Karpas-422 (cell line): ENCODE measurements at regions not wholly inside any gene's neighbourhood (a gene's known extent, or its start where the extent isn't known, plus 50 kb on each side); places are given as distances from the start of the nearest gene placed in this dataset.
"Not testable (repeated sequence)": the region's sequence is repeated elsewhere in the genome, so short reads cannot be mapped to it uniquely, and the experiment has no call there.

Experiments
- DNase-seq: peaks from one replicate; pipeline ENCODE4 v3.0.0-alpha.2; 2015
- H2AFZ ChIP-seq: fragments of 200-600 bp; sonication (generic); 2 replicates; pipeline ENCODE4 v1.6.1; 2014; ENCODE audit warnings: antibody characterized with exemption, low read length, mixed read lengths
- H3K27ac ChIP-seq: fragments of 200-600 bp; sonication (generic); 2 replicates; pipeline ENCODE4 v1.5.1; 2014; ENCODE audit warnings: mild to moderate bottlenecking, low read length, moderate library complexity
- H3K27me3 ChIP-seq: fragments of 200-600 bp; sonication (generic); 2 replicates; pipeline ENCODE4 v1.6.1; 2014; ENCODE audit warnings: low read length, mixed read lengths
- H3K36me3 ChIP-seq: fragments of 200-600 bp; sonication (generic); 2 replicates; pipeline ENCODE4 v1.6.1; 2014; ENCODE audit warnings: low read length, mixed read lengths; ENCODE audit not compliant: insufficient read depth
- H3K4me1 ChIP-seq: fragments of 200-600 bp; sonication (generic); 2 replicates; pipeline ENCODE4 v1.6.1; 2014; ENCODE audit warnings: mild to moderate bottlenecking, low read length, mixed read lengths
- H3K4me2 ChIP-seq: fragments of 200-600 bp; sonication (generic); 2 replicates; pipeline ENCODE4 v1.6.1; 2014; ENCODE audit warnings: low read length, low read depth, mild to moderate bottlenecking; ENCODE audit not compliant: poor library complexity, severe bottlenecking
- H3K4me3 ChIP-seq: fragments of 200-600 bp; sonication (generic); 2 replicates; pipeline ENCODE4 v1.5.1; 2014; ENCODE audit warnings: mild to moderate bottlenecking, antibody characterized with exemption, low read length, mixed read lengths
- H3K79me2 ChIP-seq: fragments of 200-600 bp; sonication (generic); 2 replicates; pipeline ENCODE4 v1.6.1; 2014; ENCODE audit warnings: mild to moderate bottlenecking, low read length, mixed read lengths
- H3K9ac ChIP-seq: fragments of 200-600 bp; sonication (generic); 2 replicates; pipeline ENCODE4 v1.6.0; 2014; ENCODE audit warnings: low read length
- H3K9me2 ChIP-seq: fragments of 200-600 bp; sonication (generic), shearing (Covaris generic); replicated peaks from 2 replicates; pipeline ENCODE4 v1.6.0; 2014; ENCODE audit warnings: mild to moderate bottlenecking, low read length, moderate library complexity; ENCODE audit not compliant: insufficient read depth
- H3K9me3 ChIP-seq: fragments of 300-700, 200-600 bp; sonication (generic); 2 replicates; pipeline ENCODE4 v1.6.1; 2014; ENCODE audit warnings: low read length, mixed read lengths
- H4K20me1 ChIP-seq: fragments of 200-600 bp; sonication (generic); 2 replicates; pipeline ENCODE4 v1.6.1; 2014; ENCODE audit warnings: mild to moderate bottlenecking, antibody characterized with exemption, low read length, low read depth; ENCODE audit not compliant: insufficient read depth

- no peak overlapping the region for H3K27ac ChIP-seq
- no peak overlapping the region for H3K4me2 ChIP-seq
- H4K20me1 ChIP-seq: no peaks in the 10 kb centered on the region
- H3K36me3 ChIP-seq: no peaks in the 10 kb centered on the region
- H3K9me2 ChIP-seq: no peaks in the 10 kb centered on the region
- no peak overlapping the region for H3K9ac ChIP-seq
- H2AFZ ChIP-seq: no peak overlapping the region
- no peaks in the 10 kb centered on the region for H3K27me3 ChIP-seq
- H3K4me1 ChIP-seq: no peaks in the 10 kb centered on the region
- H3K9me3 ChIP-seq: no peaks in the 10 kb centered on the region
- no peaks in the 10 kb centered on the region for H3K79me2 ChIP-seq
- no peak overlapping the region for H3K4me3 ChIP-seq
- DNase-seq: peak; percentile 54
Measured at GRCh38 chr4:115537387-115537786, 424.0 kb upstream of the NDST4 start.

GRCh38 chr4:115529126-115529525, 415.7 kb upstream of the NDST4 start:
- Histone ChIP-seq H3K36me3 (no peaks in the 10 kb centered on the region), H4K20me1 (no peaks in the 10 kb centered on the region), H3K9me3 (no peaks in the 10 kb centered on the region), H3K4me2 (no peak overlapping the region), H3K9me2 (no peaks in the 10 kb centered on the region), H3K27ac (no peak overlapping the region), H2AFZ (no peak overlapping the region), H3K27me3 (no peaks in the 10 kb centered on the region), H3K9ac (no peak overlapping the region), H3K79me2 (no peaks in the 10 kb centered on the region), H3K4me1 (no peaks in the 10 kb centered on the region), H3K4me3 (no peak overlapping the region)
- DNase-seq: no peak

- not testable (repeated sequence) for H2AFZ ChIP-seq, DNase-seq, H3K4me1 ChIP-seq, H3K36me3 ChIP-seq, H4K20me1 ChIP-seq, H3K4me2 ChIP-seq, H3K27ac ChIP-seq, H3K9me3 ChIP-seq, H3K9me2 ChIP-seq, H3K9ac ChIP-seq, H3K79me2 ChIP-seq, H3K27me3 ChIP-seq, H3K4me3 ChIP-seq
Measured at GRCh38 chr4:115519476-115519875, 406.1 kb upstream of the NDST4 start.

GRCh38 chr4:115515772-115516171, 402.4 kb upstream of the NDST4 start:
- H3K4me3 ChIP-seq: no peak overlapping the region
- no peak overlapping the region for H3K9ac ChIP-seq
- H3K9me2 ChIP-seq: no peaks in the 10 kb centered on the region
- H3K79me2 ChIP-seq: no peaks in the 10 kb centered on the region
- no peak overlapping the region for H2AFZ ChIP-seq
- DNase-seq: no peak
- no peaks in the 10 kb centered on the region for H3K36me3 ChIP-seq
- H4K20me1 ChIP-seq: no peaks in the 10 kb centered on the region
- H3K27ac ChIP-seq: no peak overlapping the region
- no peak overlapping the region for H3K4me2 ChIP-seq
- no peaks in the 10 kb centered on the region for H3K9me3 ChIP-seq
- H3K27me3 ChIP-seq: no peaks in the 10 kb centered on the region
- peaks cover 8% of the 10 kb centered on the region for H3K4me1 ChIP-seq

- Histone ChIP-seq H3K9ac (no peak overlapping the region), H3K27ac (no peak overlapping the region), H4K20me1 (no peaks in the 10 kb centered on the region), H3K27me3 (no peaks in the 10 kb centered on the region), H3K36me3 (no peaks in the 10 kb centered on the region), H3K4me1 (peaks cover 8% of the 10 kb centered on the region), H3K9me2 (no peaks in the 10 kb centered on the region), H2AFZ (no peak overlapping the region), H3K9me3 (no peaks in the 10 kb centered on the region), H3K4me2 (no peak overlapping the region), H3K79me2 (no peaks in the 10 kb centered on the region), H3K4me3 (no peak overlapping the region)
- DNase-seq: no peak
Measured at GRCh38 chr4:115515366-115515765, 401.9 kb upstream of the NDST4 start.

GRCh38 chr4:115514675-115515074, 401.3 kb upstream of the NDST4 start:
- H3K9me3 ChIP-seq: no peaks in the 10 kb centered on the region
- H3K27ac ChIP-seq: no peak overlapping the region
- no peak overlapping the region for H2AFZ ChIP-seq
- peak; percentile 47 for DNase-seq
- H3K36me3 ChIP-seq: no peaks in the 10 kb centered on the region
- H3K4me3 ChIP-seq: no peak overlapping the region
- peaks cover 8% of the 10 kb centered on the region for H3K4me1 ChIP-seq
- H3K79me2 ChIP-seq: no peaks in the 10 kb centered on the region
- H3K9me2 ChIP-seq: no peaks in the 10 kb centered on the region
- H3K9ac ChIP-seq: no peak overlapping the region
- H3K4me2 ChIP-seq: no peak overlapping the region
- H4K20me1 ChIP-seq: no peaks in the 10 kb centered on the region
- H3K27me3 ChIP-seq: no peaks in the 10 kb centered on the region

GRCh38 chr4:115505326-115505725, 391.9 kb upstream of the NDST4 start:
- Histone ChIP-seq H4K20me1 (no peaks in the 10 kb centered on the region), H3K4me3 (no peak overlapping the region)

GRCh38 chr4:115501656-115502055, 388.2 kb upstream of the NDST4 start:
- no peaks in the 10 kb centered on the region for H3K36me3 ChIP-seq

More at GRCh38 chr4:115505326-115505725, 391.9 kb upstream of the NDST4 start:
- Histone ChIP-seq H3K4me1 (no peaks in the 10 kb centered on the region), H3K9me2 (no peaks in the 10 kb centered on the region), H3K9me3 (no peaks in the 10 kb centered on the region), H3K27me3 (no peaks in the 10 kb centered on the region), H3K36me3 (no peaks in the 10 kb centered on the region), H3K79me2 (no peaks in the 10 kb centered on the region), H3K9ac (no peak overlapping the region), H2AFZ (no peak overlapping the region), H3K4me2 (no peak overlapping the region), H3K27ac (no peak overlapping the region)
- DNase-seq: no peak

GRCh38 chr4:115493770-115494169, 380.4 kb upstream of the NDST4 start:
- H3K36me3 ChIP-seq, H3K79me2 ChIP-seq, H3K9me3 ChIP-seq, H3K27ac ChIP-seq, H3K9ac ChIP-seq, H3K27me3 ChIP-seq, H4K20me1 ChIP-seq, H3K4me3 ChIP-seq, DNase-seq, H3K4me2 ChIP-seq, H3K4me1 ChIP-seq, H2AFZ ChIP-seq, H3K9me2 ChIP-seq: not testable (repeated sequence)

More at GRCh38 chr4:115501656-115502055, 388.2 kb upstream of the NDST4 start:
- Histone ChIP-seq H3K27me3 (no peaks in the 10 kb centered on the region), H3K4me3 (no peak overlapping the region), H3K9ac (no peak overlapping the region), H3K9me3 (no peaks in the 10 kb centered on the region), H3K9me2 (no peaks in the 10 kb centered on the region), H2AFZ (no peak overlapping the region), H3K79me2 (no peaks in the 10 kb centered on the region), H3K27ac (no peak overlapping the region), H3K4me1 (no peaks in the 10 kb centered on the region; the same call in 1 of the 2 replicates), H3K4me2 (no peak overlapping the region), H4K20me1 (no peaks in the 10 kb centered on the region)
- no peak for DNase-seq
